ENCODE measurements at regions not wholly inside any gene's neighbourhood (a gene's known extent, or its start where the extent isn't known, plus 50 kb on each side); places are given as distances from the start of the nearest gene placed in this dataset.

- TF ChIP-seq TAF9B (IDR thresholded peaks at IDR 0.05; ENCODE audit: partially characterized antibody), result no peak
- TF ChIP-seq, protein P1, sequence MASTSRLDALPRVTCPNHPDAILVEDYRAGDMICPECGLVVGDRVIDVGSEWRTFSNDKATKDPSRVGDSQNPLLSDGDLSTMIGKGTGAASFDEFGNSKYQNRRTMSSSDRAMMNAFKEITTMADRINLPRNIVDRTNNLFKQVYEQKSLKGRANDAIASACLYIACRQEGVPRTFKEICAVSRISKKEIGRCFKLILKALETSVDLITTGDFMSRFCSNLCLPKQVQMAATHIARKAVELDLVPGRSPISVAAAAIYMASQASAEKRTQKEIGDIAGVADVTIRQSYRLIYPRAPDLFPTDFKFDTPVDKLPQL (IDR thresholded peaks at IDR 0.05; ENCODE audit: extremely low read depth, insufficient read length), result no peak
- TF ChIP-seq BRD4 (IDR thresholded peaks at IDR 0.05), result no peak
- TF ChIP-seq ZNF347 (CRISPR knock-in tag; IDR thresholded peaks at IDR 0.05; ENCODE audit: low read depth), result no peak
- TF ChIP-seq TRIM24 (IDR thresholded peaks at IDR 0.05), result no peak
- TF ChIP-seq CEBPB (tag; IDR thresholded peaks at IDR 0.05), result no peak
- TF ChIP-seq NRF1 (conservative IDR thresholded peaks at IDR 0.05 in 1 of 2, IDR thresholded peaks at IDR 0.05 in 1 of 2), result no peak
- no peak for TF ChIP-seq HMG20A (CRISPR knock-in tag; conservative IDR thresholded peaks at IDR 0.05)
- no peak for TF ChIP-seq SMAD4 (CRISPR knock-in tag; conservative IDR thresholded peaks at IDR 0.05)
These were observed 292.1 kb upstream of the CLEC14A start (continued) for GRCh38 chr14:38547961-38548490.

- in situ Hi-C loops (cut with MboI) (no loop called here), intact Hi-C loops (cut with micrococcal nuclease) (no loop called here)
- no peak overlapping the region for H2AFZ ChIP-seq (ENCODE audit: low read depth, low read length)
- H3K9me3 ChIP-seq (replicated peaks; ENCODE audit: control insufficient read depth, insufficient read depth, low read depth, low read length), result no peaks in the 10 kb centered on the region
- ChIA-PET POLR2A (no interaction called here), CTCF (ENCODE audit: low intra/inter-chr PET ratio) (no interaction called here)
- H3K4me1 ChIP-seq (replicated peaks in 1 of 2; ENCODE audit: control insufficient read depth in 2 of 2, insufficient read depth in 2 of 2, low read length in 2 of 2), result no peaks in the 10 kb centered on the region
- WGBS (ENCODE audit: insufficient coverage, low coverage, missing lambda C conversion rate), result 0% methylated on average over 1 of the region's 2 CpGs
- DNase-seq (ENCODE audit: extremely low read depth in 1 of 4, low spot score in 3 of 4) (no peak), ATAC-seq (no peak), FAIRE-seq (no peak)
- H3K9me1 ChIP-seq (ENCODE audit: control insufficient read depth, insufficient read depth, low read length), result no peaks in the 10 kb centered on the region
- H4K20me1 ChIP-seq (replicated peaks; ENCODE audit: control insufficient read depth, insufficient read depth, low read length), result no peaks in the 10 kb centered on the region
- H3K36me3 ChIP-seq (ENCODE audit: control insufficient read depth, insufficient read depth, low read length), result no peaks in the 10 kb centered on the region
- no peak overlapping the region for H3K27ac ChIP-seq (ENCODE audit: extremely low read depth, low read depth, low read length)
- no peak overlapping the region for H3K4me2 ChIP-seq (ENCODE audit: insufficient read depth, low read length)
- no peak overlapping the region for H3K9ac ChIP-seq (ENCODE audit: insufficient read depth in 1 of 2, low read depth in 2 of 2, low read length in 2 of 2)
- no peak overlapping the region for H3K4me3 ChIP-seq
- no peaks in the 10 kb centered on the region for H3K79me2 ChIP-seq (ENCODE audit: control insufficient read depth, insufficient read depth, low read length)
- no TSS peak for BruUV-seq (replicated peaks)
- no peaks in the 10 kb centered on the region for H3K27me3 ChIP-seq (ENCODE audit: control insufficient read depth in 2 of 2, insufficient read depth in 2 of 2, low read length in 2 of 2)
- TF ChIP-seq ZNF76 (CRISPR knock-in tag; IDR thresholded peaks at IDR 0.05; ENCODE audit: borderline replicate concordance) (no peak), EWSR1 (IDR thresholded peaks at IDR 0.05; ENCODE audit: borderline replicate concordance, low read depth, partially characterized antibody) (no peak), MAFF (IDR thresholded peaks at IDR 0.05; ENCODE audit: low read length) (peak; percentile 19; the same call in 1 of the 2 replicates), GATA2 (CRISPR knock-in tag; IDR thresholded peaks at IDR 0.05) (no peak), CHD4 (IDR thresholded peaks at IDR 0.05; ENCODE audit: insufficient read depth, insufficient replicate concordance, low read depth, low read length, poor library complexity, severe bottlenecking) (no peak), MBD1 (CRISPR knock-in tag; IDR thresholded peaks at IDR 0.05) (no peak), ZNF274 (IDR thresholded peaks at IDR 0.05; ENCODE audit: borderline replicate concordance, low read depth, low read length) (no peak), ZFP36 (IDR thresholded peaks at IDR 0.05; ENCODE audit: low read depth, low read length, partially characterized antibody) (no peak)
- TF ChIP-seq, protein P2, sequence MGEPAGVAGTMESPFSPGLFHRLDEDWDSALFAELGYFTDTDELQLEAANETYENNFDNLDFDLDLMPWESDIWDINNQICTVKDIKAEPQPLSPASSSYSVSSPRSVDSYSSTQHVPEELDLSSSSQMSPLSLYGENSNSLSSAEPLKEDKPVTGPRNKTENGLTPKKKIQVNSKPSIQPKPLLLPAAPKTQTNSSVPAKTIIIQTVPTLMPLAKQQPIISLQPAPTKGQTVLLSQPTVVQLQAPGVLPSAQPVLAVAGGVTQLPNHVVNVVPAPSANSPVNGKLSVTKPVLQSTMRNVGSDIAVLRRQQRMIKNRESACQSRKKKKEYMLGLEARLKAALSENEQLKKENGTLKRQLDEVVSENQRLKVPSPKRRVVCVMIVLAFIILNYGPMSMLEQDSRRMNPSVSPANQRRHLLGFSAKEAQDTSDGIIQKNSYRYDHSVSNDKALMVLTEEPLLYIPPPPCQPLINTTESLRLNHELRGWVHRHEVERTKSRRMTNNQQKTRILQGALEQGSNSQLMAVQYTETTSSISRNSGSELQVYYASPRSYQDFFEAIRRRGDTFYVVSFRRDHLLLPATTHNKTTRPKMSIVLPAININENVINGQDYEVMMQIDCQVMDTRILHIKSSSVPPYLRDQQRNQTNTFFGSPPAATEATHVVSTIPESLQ (CRISPR knock-in tag; IDR thresholded peaks at IDR 0.05), result no peak
These were observed 291.1 kb upstream of the CLEC14A start for GRCh38 chr14:38546932-38547551.
